ENCODE measurements at regions not wholly inside any gene's neighbourhood (a gene's known extent, or its start where the extent isn't known, plus 50 kb on each side); places are given as distances from the start of the nearest gene placed in this dataset.

GRCh38 chr4:7141151-7141834, 51.0 kb upstream of the SORCS2 start:
- H3K4me3 ChIP-seq (ENCODE audit: low read depth, low read length): no peak overlapping the region
- no peak for DNase-seq (ENCODE audit: low read depth, low spot score)
- in situ Hi-C loops (cut with HindIII; ENCODE audit: low sequenced_read_pairs): no loop called here
- TF ChIP-seq, protein P1, sequence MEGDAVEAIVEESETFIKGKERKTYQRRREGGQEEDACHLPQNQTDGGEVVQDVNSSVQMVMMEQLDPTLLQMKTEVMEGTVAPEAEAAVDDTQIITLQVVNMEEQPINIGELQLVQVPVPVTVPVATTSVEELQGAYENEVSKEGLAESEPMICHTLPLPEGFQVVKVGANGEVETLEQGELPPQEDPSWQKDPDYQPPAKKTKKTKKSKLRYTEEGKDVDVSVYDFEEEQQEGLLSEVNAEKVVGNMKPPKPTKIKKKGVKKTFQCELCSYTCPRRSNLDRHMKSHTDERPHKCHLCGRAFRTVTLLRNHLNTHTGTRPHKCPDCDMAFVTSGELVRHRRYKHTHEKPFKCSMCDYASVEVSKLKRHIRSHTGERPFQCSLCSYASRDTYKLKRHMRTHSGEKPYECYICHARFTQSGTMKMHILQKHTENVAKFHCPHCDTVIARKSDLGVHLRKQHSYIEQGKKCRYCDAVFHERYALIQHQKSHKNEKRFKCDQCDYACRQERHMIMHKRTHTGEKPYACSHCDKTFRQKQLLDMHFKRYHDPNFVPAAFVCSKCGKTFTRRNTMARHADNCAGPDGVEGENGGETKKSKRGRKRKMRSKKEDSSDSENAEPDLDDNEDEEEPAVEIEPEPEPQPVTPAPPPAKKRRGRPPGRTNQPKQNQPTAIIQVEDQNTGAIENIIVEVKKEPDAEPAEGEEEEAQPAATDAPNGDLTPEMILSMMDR (IDR thresholded peaks at IDR 0.05; ENCODE audit: low read depth, low read length): no peak

DNA sequence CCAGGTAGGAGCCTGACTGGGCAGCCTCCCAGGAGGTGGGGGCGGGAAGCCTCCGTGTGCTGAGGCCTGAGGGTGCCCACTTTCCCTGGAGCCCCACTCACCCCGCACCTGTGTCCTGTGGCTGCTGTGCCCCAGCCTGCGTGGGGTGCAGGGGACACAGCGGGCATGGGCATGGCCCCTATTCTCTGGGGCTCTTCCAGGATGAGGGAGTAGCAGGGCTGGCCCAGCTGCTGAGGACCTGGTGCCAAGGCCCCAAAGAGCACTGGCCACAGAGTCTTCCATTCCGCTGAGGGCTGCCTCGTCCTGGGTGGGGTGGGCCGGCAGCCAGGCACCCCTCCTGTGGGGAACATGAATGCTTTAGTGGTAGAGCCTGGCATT, 51.7 kb upstream of the SORCS2 start:
- H3K4me3 ChIP-seq (ENCODE audit: low read depth, low read length): no peak overlapping the region
- TF ChIP-seq, protein P1 (IDR thresholded peaks at IDR 0.05; ENCODE audit: low read depth, low read length): no peak
- no peak for DNase-seq (ENCODE audit: low read depth, low spot score)
- in situ Hi-C loops (cut with HindIII; ENCODE audit: low sequenced_read_pairs): no loop called here

- TF ChIP-seq, protein P1 (IDR thresholded peaks at IDR 0.05; ENCODE audit: low read depth, low read length): no peak
- in situ Hi-C loops (cut with HindIII; ENCODE audit: low sequenced_read_pairs): no loop called here
- no peak for DNase-seq (ENCODE audit: low read depth, low spot score)
- no peak overlapping the region for H3K4me3 ChIP-seq (ENCODE audit: low read depth, low read length)
Measured at GRCh38 chr4:7140062-7140691, 52.2 kb upstream of the SORCS2 start.

DNA sequence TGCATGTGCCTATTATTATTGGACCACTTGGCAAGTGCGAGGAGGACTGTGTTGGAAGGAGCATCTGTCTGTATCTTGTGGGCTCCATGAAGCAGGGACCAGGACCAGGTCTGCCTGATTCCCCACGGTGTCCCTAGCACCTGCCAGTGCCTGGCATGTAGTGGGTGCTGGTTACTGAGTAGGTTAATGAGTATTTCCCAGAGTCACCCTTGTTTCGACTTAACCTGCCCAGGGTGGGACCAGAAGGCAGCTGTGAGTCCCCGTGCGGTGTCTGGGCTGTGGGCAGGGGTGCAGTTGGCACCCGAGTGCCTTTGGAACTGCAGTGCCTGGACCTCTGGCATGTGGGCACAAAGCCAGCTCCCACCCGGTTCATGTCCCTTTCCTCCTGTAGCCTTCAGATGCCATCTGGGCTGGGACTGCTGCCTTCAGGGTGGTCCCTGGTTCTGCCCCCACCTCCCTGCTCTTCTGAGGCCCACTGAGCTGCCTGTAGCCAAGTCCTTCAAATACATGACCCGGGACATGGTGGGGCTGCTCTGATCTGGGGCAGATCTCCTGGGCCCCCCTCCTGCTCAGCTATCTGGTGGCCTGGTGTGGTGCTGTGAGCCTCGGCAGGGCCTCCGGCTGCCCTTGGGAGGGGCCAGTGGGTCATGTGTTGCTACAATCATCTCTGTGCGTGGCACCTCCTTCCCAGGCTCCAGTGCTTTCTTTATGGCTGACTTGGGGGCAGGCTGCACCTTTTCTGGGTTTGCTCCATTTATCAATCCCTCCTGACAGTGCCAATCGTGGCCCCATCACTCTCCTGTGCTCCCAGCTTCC, 53.0 kb upstream of the SORCS2 start:
- no peak overlapping the region for H3K4me3 ChIP-seq (ENCODE audit: low read depth, low read length)
- TF ChIP-seq, protein P1 (IDR thresholded peaks at IDR 0.05; ENCODE audit: low read depth, low read length): no peak
- no peak for DNase-seq (ENCODE audit: low read depth, low spot score)
- in situ Hi-C loops (cut with HindIII; ENCODE audit: low sequenced_read_pairs): no loop called here

DNA sequence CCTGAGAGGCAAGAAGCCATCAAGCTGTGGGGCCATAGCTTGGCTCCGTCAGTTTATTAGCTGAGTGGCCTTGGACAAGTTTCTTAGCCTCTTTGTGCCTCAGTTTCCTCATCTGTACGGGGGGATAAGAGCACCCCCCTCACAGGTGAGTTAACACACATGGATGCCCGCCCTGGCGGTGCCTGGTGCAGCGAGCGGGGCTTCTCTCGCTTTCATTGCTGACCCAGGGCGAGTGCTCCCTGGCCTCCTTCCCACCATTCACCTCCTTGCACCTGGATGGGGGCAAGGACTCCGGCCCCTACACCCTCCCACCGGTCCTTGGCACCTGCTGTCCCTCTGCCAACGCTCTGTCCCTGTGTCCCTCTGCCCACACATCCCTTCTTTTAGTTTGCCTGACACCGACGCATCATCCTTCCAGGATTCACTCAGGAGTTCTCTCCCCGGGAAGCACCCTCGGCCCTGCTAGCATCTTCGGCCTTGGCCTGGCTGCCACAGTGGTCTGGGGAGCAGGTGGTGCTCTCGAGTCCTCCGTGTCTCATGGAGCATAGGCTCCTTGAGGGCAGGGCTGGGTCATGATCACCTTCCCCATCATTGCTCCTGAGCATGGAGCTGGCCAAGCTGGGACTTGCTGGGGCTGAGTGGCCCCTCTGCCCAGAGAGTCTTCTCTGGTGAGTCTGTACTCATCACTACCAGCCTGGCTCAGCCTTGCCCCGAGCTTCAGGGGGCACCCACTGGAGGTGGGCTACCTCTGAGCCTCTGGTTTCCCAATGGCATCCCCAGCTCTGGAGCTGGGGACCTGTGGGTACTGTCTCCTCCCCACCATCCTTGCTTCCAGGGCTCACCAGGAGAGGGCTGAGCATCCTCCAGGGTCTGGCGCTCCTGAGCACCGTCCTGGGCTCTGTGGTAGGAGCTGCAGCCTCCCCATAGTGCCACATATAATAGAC, 53.8 kb upstream of the SORCS2 start:
- in situ Hi-C loops (cut with HindIII; ENCODE audit: low sequenced_read_pairs): no loop called here
- TF ChIP-seq, protein P1 (IDR thresholded peaks at IDR 0.05; ENCODE audit: low read depth, low read length): no peak
- no peak overlapping the region for H3K4me3 ChIP-seq (ENCODE audit: low read depth, low read length)
- DNase-seq (ENCODE audit: low read depth, low spot score): no peak

All from astrocyte of the spinal cord (primary cell).